GM23338 (cell line): ENCODE measurements at regions not wholly inside any gene's neighbourhood (a gene's known extent, or its start where the extent isn't known, plus 50 kb on each side); places are given as distances from the start of the nearest gene placed in this dataset.

Experiments
- ATAC-seq: fragments of 200-7000 bp; cut with Tn5 transposase; 3 replicates; pipeline ENCODE4 v1.9.1; 2020
- DNase-seq: peaks from one replicate; pipeline ENCODE4 v3.0.0-alpha.2; 2015; ENCODE audit warnings: low spot score
- H2AFZ ChIP-seq: fragments of 200-600 bp; sonication (generic); 2 replicates; pipeline ENCODE4 v1.8.0; 2016; ENCODE audit warnings: antibody characterized with exemption, mild to moderate bottlenecking, moderate library complexity
- H3F3A ChIP-seq: fragments of 200-600 bp; sonication (generic); replicated peaks from 2 replicates; pipeline ENCODE4 v1.8.0; 2017; ENCODE audit warnings: antibody characterized with exemption, mixed run types, low read depth
- H3K27ac ChIP-seq: fragments of 200-600 bp; sonication (generic); 2 replicates; pipeline ENCODE4 v1.6.1; 2016; ENCODE audit warnings: low read depth
- H3K27me3 ChIP-seq: fragments of 200-600 bp; sonication (generic); 2 replicates; pipeline ENCODE4 v1.8.0; 2016; ENCODE audit warnings: mild to moderate bottlenecking, mixed run types, moderate library complexity; ENCODE audit not compliant: insufficient read depth
- H3K36me3 ChIP-seq: fragments of 200-600 bp; sonication (generic); 2 replicates; pipeline ENCODE4 v1.8.0; 2016; ENCODE audit warnings: mild to moderate bottlenecking; ENCODE audit not compliant: insufficient read depth
- H3K4me1 ChIP-seq: fragments of 200-600 bp; sonication (generic); 2 replicates; pipeline ENCODE4 v1.8.0; 2016; ENCODE audit warnings: mild to moderate bottlenecking, moderate library complexity; ENCODE audit not compliant: insufficient read depth
- H3K4me2 ChIP-seq: fragments of 200-600 bp; sonication (generic); 2 replicates; pipeline ENCODE4 v1.7.1; 2017; ENCODE audit warnings: mixed run types
- H3K4me3 ChIP-seq: fragments of 200-600 bp; sonication (generic); 2 replicates; pipeline ENCODE4 v1.6.1; 2016; ENCODE audit warnings: mixed run types
- H3K79me2 ChIP-seq: fragments of 200-600 bp; sonication (generic); replicated peaks from 2 replicates; pipeline ENCODE4 v1.8.0; 2017; ENCODE audit warnings: mild to moderate bottlenecking; ENCODE audit not compliant: insufficient read depth
- H3K9me2 ChIP-seq: fragments of 200-600 bp; sonication (generic); 2 replicates; pipeline ENCODE4 v1.8.0; 2017; ENCODE audit not compliant: insufficient read depth
- H4K20me1 ChIP-seq: fragments of 200-600 bp; sonication (generic); replicated peaks from 2 replicates; pipeline ENCODE4 v1.8.0; 2017; ENCODE audit warnings: mild to moderate bottlenecking; ENCODE audit not compliant: insufficient read depth
- H3K27ac Mint-ChIP-seq: 2 replicates; pipeline ENCODE4 v1.8.0; 2020; ENCODE audit warnings: inconsistent platforms, mild to moderate bottlenecking, moderate library complexity, mixed read lengths
- H3K27me3 Mint-ChIP-seq: 3 replicates; pipeline ENCODE4 v1.8.0; 2022; ENCODE audit warnings: low read depth, mild to moderate bottlenecking, moderate library complexity, mixed read lengths, inconsistent platforms; ENCODE audit not compliant: insufficient read depth, poor library complexity
- H3K36me3 Mint-ChIP-seq: 3 replicates; pipeline ENCODE4 v1.8.0; 2021; ENCODE audit warnings: low read depth, mild to moderate bottlenecking, inconsistent platforms, moderate library complexity, mixed read lengths
- H3K4me1 Mint-ChIP-seq: 3 replicates; pipeline ENCODE4 v1.8.0; 2020; ENCODE audit warnings: mild to moderate bottlenecking, inconsistent platforms, mixed read lengths
- H3K4me3 Mint-ChIP-seq: 3 replicates; pipeline ENCODE4 v1.8.0; 2021; ENCODE audit warnings: moderate library complexity, mild to moderate bottlenecking, inconsistent platforms, mixed read lengths
- H3K9me3 Mint-ChIP-seq: 3 replicates; pipeline ENCODE4 v1.8.0; 2020; ENCODE audit warnings: moderate library complexity, mild to moderate bottlenecking, inconsistent platforms, mixed read lengths
- CREB1 ChIP-seq: fragments of 250-450 bp; sonication (Bioruptor Pico); IDR thresholded peaks from 2 replicates; pipeline ENCODE4 v1.5.0; 2020; ENCODE audit warnings: low read depth, mild to moderate bottlenecking, moderate library complexity
- EZH2phosphoT487 ChIP-seq: fragments of 200-600 bp; sonication (generic); IDR thresholded peaks from one replicate; pipeline ENCODE4 v1.8.1; 2018; ENCODE audit warnings: antibody characterized with exemption; ENCODE audit not compliant: unreplicated experiment
- JUNB ChIP-seq: IDR thresholded peaks from one replicate; pipeline ENCODE4 v1.6.1; 2016; ENCODE audit warnings: antibody characterized with exemption; ENCODE audit not compliant: unreplicated experiment
- NANOG ChIP-seq: IDR thresholded peaks from 2 replicates; pipeline ENCODE4 v1.6.1; 2016; ENCODE audit warnings: antibody characterized with exemption, borderline replicate concordance
- ZNF114 ChIP-seq: fragments of 250-450 bp; sonication (Bioruptor Pico); IDR thresholded peaks from 2 replicates; pipeline ENCODE4 v1.5.0; 2020; ENCODE audit warnings: mild to moderate bottlenecking, moderate library complexity
- ZNF331 ChIP-seq: fragments of 250-450 bp; sonication (Bioruptor Pico); IDR thresholded peaks from 2 replicates; pipeline ENCODE4 v1.5.0; 2020; ENCODE audit warnings: low read depth, mild to moderate bottlenecking, moderate library complexity
- TF ChIP-seq, protein P1 (sequence below): IDR thresholded peaks from 2 replicates; pipeline ENCODE4 v1.6.1; 2016; ENCODE audit warnings: antibody characterized with exemption
- TF ChIP-seq, protein P2 (sequence below): IDR thresholded peaks from one replicate; pipeline ENCODE4 v1.6.1; 2018; ENCODE audit warnings: antibody characterized with exemption; ENCODE audit not compliant: unreplicated experiment
- TF ChIP-seq, protein P3 (sequence below): fragments of 250-450 bp; sonication (Bioruptor Pico); IDR thresholded peaks from 2 replicates; pipeline ENCODE4 v1.5.0; 2020; ENCODE audit warnings: mild to moderate bottlenecking, moderate library complexity

- Histone ChIP-seq H3K27ac (no peak overlapping the region), H3K79me2 (no peaks in the 10 kb centered on the region), H2AFZ (no peak overlapping the region), H3F3A (no peaks in the 10 kb centered on the region), H3K36me3 (no peaks in the 10 kb centered on the region), H3K4me1 (no peaks in the 10 kb centered on the region), H3K4me2 (no peak overlapping the region), H3K27me3 (no peaks in the 10 kb centered on the region), H3K4me3 (no peak overlapping the region), H4K20me1 (no peaks in the 10 kb centered on the region), H3K9me2 (peaks cover 4% of the 10 kb centered on the region; the same call in 1 of the 2 replicates)
- ATAC-seq (no peak), DNase-seq (no peak)
- TF ChIP-seq ZNF114 (CRISPR knock-in tag): no peak
- no peak for TF ChIP-seq EZH2phosphoT487
- TF ChIP-seq, protein P1, sequence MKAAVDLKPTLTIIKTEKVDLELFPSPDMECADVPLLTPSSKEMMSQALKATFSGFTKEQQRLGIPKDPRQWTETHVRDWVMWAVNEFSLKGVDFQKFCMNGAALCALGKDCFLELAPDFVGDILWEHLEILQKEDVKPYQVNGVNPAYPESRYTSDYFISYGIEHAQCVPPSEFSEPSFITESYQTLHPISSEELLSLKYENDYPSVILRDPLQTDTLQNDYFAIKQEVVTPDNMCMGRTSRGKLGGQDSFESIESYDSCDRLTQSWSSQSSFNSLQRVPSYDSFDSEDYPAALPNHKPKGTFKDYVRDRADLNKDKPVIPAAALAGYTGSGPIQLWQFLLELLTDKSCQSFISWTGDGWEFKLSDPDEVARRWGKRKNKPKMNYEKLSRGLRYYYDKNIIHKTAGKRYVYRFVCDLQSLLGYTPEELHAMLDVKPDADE: no peak
- Mint-ChIP-seq H3K27me3 (no peaks in the 10 kb centered on the region), H3K4me1 (no peaks in the 10 kb centered on the region), H3K36me3 (no peaks in the 10 kb centered on the region), H3K9me3 (no peaks in the 10 kb centered on the region), H3K27ac (no peak overlapping the region), H3K4me3 (no peak overlapping the region)
Observed at GRCh38 chr17:69809331-69809730, 265.7 kb upstream of the KCNJ16 start.

DNA sequence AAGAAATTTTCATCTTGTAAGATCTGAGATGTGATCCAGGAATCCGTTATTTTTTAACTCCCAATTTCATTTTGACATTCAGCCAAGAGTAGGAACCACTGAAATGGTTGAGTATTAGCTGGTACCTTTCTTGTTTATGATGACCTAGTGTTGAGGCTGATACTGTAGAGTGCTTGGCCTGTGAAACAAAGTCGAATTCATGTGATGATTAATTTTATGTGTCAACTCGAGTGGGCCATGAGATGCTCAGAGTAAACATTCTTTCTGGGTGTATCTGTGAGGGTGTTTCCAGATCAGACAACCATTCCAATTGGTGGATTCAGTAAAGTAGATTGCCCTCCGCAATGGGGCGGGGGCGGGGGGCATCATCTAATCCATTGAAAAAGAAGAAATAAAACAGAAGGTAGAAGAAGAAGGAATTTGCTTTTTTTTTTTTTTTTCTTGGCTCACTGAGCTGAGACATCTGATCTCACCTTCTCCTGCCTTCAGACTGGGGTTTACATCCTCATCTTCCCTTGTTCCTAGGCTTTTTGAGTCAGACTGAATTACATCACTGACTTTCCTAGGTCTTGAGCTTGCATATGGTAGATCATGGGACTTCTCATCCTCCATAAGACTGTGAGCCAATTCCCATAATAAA, 264.6 kb upstream of the KCNJ16 start:
- H3K27ac Mint-ChIP-seq: no peak overlapping the region
- Histone ChIP-seq H3K36me3 (no peaks in the 10 kb centered on the region), H3K27ac (no peak overlapping the region), H3K9me2 (no peaks in the 10 kb centered on the region), H3F3A (no peaks in the 10 kb centered on the region), H3K79me2 (no peaks in the 10 kb centered on the region), H4K20me1 (no peaks in the 10 kb centered on the region), H3K4me1 (no peaks in the 10 kb centered on the region), H3K27me3 (no peaks in the 10 kb centered on the region), H3K4me2 (no peak overlapping the region), H2AFZ (no peak overlapping the region), H3K4me3 (no peak overlapping the region)
- no peaks in the 10 kb centered on the region for H3K36me3 Mint-ChIP-seq
- H3K4me1 Mint-ChIP-seq: no peaks in the 10 kb centered on the region
- no peak overlapping the region for H3K4me3 Mint-ChIP-seq
- H3K27me3 Mint-ChIP-seq: no peaks in the 10 kb centered on the region
- DNase-seq (no peak), ATAC-seq (no peak)
- no peaks in the 10 kb centered on the region for H3K9me3 Mint-ChIP-seq
- TF ChIP-seq EZH2phosphoT487: no peak
- TF ChIP-seq CREB1 (CRISPR knock-in tag): no peak
- TF ChIP-seq, protein P2, sequence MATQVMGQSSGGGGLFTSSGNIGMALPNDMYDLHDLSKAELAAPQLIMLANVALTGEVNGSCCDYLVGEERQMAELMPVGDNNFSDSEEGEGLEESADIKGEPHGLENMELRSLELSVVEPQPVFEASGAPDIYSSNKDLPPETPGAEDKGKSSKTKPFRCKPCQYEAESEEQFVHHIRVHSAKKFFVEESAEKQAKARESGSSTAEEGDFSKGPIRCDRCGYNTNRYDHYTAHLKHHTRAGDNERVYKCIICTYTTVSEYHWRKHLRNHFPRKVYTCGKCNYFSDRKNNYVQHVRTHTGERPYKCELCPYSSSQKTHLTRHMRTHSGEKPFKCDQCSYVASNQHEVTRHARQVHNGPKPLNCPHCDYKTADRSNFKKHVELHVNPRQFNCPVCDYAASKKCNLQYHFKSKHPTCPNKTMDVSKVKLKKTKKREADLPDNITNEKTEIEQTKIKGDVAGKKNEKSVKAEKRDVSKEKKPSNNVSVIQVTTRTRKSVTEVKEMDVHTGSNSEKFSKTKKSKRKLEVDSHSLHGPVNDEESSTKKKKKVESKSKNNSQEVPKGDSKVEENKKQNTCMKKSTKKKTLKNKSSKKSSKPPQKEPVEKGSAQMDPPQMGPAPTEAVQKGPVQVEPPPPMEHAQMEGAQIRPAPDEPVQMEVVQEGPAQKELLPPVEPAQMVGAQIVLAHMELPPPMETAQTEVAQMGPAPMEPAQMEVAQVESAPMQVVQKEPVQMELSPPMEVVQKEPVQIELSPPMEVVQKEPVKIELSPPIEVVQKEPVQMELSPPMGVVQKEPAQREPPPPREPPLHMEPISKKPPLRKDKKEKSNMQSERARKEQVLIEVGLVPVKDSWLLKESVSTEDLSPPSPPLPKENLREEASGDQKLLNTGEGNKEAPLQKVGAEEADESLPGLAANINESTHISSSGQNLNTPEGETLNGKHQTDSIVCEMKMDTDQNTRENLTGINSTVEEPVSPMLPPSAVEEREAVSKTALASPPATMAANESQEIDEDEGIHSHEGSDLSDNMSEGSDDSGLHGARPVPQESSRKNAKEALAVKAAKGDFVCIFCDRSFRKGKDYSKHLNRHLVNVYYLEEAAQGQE: no peak
- TF ChIP-seq, protein P3, sequence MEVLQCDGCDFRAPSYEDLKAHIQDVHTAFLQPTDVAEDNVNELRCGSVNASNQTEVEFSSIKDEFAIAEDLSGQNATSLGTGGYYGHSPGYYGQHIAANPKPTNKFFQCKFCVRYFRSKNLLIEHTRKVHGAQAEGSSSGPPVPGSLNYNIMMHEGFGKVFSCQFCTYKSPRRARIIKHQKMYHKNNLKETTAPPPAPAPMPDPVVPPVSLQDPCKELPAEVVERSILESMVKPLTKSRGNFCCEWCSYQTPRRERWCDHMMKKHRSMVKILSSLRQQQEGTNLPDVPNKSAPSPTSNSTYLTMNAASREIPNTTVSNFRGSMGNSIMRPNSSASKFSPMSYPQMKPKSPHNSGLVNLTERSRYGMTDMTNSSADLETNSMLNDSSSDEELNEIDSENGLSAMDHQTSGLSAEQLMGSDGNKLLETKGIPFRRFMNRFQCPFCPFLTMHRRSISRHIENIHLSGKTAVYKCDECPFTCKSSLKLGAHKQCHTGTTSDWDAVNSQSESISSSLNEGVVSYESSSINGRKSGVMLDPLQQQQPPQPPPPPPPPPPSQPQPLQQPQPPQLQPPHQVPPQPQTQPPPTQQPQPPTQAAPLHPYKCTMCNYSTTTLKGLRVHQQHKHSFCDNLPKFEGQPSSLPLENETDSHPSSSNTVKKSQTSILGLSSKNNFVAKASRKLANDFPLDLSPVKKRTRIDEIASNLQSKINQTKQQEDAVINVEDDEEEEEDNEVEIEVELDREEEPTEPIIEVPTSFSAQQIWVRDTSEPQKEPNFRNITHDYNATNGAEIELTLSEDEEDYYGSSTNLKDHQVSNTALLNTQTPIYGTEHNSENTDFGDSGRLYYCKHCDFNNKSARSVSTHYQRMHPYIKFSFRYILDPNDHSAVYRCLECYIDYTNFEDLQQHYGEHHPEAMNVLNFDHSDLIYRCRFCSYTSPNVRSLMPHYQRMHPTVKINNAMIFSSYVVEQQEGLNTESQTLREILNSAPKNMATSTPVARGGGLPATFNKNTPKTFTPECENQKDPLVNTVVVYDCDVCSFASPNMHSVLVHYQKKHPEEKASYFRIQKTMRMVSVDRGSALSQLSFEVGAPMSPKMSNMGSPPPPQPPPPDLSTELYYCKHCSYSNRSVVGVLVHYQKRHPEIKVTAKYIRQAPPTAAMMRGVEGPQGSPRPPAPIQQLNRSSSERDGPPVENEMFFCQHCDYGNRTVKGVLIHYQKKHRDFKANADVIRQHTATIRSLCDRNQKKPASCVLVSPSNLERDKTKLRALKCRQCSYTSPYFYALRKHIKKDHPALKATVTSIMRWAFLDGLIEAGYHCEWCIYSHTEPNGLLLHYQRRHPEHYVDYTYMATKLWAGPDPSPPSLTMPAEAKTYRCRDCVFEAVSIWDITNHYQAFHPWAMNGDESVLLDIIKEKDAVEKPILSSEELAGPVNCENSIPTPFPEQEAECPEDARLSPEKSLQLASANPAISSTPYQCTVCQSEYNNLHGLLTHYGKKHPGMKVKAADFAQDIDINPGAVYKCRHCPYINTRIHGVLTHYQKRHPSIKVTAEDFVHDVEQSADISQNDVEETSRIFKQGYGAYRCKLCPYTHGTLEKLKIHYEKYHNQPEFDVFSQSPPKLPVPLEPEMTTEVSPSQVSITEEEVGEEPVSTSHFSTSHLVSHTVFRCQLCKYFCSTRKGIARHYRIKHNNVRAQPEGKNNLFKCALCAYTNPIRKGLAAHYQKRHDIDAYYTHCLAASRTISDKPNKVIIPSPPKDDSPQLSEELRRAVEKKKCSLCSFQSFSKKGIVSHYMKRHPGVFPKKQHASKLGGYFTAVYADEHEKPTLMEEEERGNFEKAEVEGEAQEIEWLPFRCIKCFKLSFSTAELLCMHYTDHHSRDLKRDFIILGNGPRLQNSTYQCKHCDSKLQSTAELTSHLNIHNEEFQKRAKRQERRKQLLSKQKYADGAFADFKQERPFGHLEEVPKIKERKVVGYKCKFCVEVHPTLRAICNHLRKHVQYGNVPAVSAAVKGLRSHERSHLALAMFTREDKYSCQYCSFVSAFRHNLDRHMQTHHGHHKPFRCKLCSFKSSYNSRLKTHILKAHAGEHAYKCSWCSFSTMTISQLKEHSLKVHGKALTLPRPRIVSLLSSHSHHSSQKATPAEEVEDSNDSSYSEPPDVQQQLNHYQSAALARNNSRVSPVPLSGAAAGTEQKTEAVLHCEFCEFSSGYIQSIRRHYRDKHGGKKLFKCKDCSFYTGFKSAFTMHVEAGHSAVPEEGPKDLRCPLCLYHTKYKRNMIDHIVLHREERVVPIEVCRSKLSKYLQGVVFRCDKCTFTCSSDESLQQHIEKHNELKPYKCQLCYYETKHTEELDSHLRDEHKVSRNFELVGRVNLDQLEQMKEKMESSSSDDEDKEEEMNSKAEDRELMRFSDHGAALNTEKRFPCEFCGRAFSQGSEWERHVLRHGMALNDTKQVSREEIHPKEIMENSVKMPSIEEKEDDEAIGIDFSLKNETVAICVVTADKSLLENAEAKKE (CRISPR knock-in tag): no peak
- no peak for TF ChIP-seq NANOG
- TF ChIP-seq ZNF331: no peak
- TF ChIP-seq JUNB: no peak
- TF ChIP-seq, protein P1: no peak
